22Rv1 (cell line): ENCODE measurements at regions not wholly inside any gene's neighbourhood (a gene's known extent, or its start where the extent isn't known, plus 50 kb on each side); places are given as distances from the start of the nearest gene placed in this dataset.

Experiments used
- ZFX ChIP-seq: fragments of 450-650 bp; IDR thresholded peaks from 2 replicates; pipeline ENCODE4 v1.6.1; 2017; ENCODE audit warnings: antibody characterized with exemption, borderline replicate concordance
- TF ChIP-seq, protein P1 (sequence below): fragments of 450-650 bp; IDR thresholded peaks from 2 replicates; pipeline ENCODE4 v1.5.1; 2017; ENCODE audit warnings: mild to moderate bottlenecking

DNA sequence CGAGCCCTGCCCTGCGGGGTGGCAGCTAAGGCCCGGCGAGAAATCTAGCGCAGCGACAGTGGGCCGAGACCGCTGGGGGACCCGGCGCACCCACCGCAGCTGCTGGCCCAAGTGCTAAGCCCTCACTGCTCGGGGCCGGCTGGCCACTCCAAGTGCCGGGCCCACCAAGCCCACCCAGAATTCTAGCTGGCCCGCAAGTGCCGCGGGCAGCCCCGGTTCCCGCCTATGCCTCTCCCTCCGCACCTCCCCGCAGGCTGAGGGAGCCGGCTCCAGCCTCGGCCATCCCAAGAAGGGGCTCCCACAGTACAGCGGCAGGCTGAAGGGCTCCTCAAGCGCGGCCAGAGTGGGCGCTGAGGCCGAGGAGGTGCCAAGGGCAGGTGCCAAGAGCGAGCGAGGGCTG is 55.2 kb upstream of the RND3 start:
- TF ChIP-seq, protein P1, sequence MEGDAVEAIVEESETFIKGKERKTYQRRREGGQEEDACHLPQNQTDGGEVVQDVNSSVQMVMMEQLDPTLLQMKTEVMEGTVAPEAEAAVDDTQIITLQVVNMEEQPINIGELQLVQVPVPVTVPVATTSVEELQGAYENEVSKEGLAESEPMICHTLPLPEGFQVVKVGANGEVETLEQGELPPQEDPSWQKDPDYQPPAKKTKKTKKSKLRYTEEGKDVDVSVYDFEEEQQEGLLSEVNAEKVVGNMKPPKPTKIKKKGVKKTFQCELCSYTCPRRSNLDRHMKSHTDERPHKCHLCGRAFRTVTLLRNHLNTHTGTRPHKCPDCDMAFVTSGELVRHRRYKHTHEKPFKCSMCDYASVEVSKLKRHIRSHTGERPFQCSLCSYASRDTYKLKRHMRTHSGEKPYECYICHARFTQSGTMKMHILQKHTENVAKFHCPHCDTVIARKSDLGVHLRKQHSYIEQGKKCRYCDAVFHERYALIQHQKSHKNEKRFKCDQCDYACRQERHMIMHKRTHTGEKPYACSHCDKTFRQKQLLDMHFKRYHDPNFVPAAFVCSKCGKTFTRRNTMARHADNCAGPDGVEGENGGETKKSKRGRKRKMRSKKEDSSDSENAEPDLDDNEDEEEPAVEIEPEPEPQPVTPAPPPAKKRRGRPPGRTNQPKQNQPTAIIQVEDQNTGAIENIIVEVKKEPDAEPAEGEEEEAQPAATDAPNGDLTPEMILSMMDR, result no peak
- TF ChIP-seq ZFX, result no peak
